A673 (cell line): ENCODE measurements at regions not wholly inside any gene's neighbourhood (a gene's known extent, or its start where the extent isn't known, plus 50 kb on each side); places are given as distances from the start of the nearest gene placed in this dataset.

Experiments used
- BruUV-seq: library from RNA; stranded (reverse); fragments of 400-500 nt; replicated peaks from 2 replicates; lab custom pipeline; 2021; lab: Mats Ljungman, UMichigan
- CTCF ChIA-PET: fragments of 300-600 bp; sonication (Branson Sonifier 250); formaldehyde crosslinking; loops from one replicate; lab custom pipeline; 2022; ENCODE audit warnings: antibody characterized with exemption; lab: Charles Lee
- POLR2A ChIA-PET: fragments of 300-600 bp; sonication (Branson Sonifier 250); formaldehyde crosslinking; loops from one replicate; lab custom pipeline; 2022; ENCODE audit warnings: antibody characterized with exemption; ENCODE audit not compliant: low non-redundant PET; lab: Charles Lee
- DNase-seq: peaks from one replicate; pipeline ENCODE4 v3.0.0-alpha.2; 2015; ENCODE audit warnings: low spot score
- H3K27ac ChIP-seq: fragments of 200-600 bp; sonication (generic); 2 replicates; pipeline ENCODE4 v1.5.1; 2016; ENCODE audit warnings: mixed run types, low read depth, mild to moderate bottlenecking, mixed read lengths, antibody characterized with exemption, low read length; ENCODE audit not compliant: poor library complexity, severe bottlenecking
- H3K27me3 ChIP-seq: fragments of 200-600 bp; sonication (generic); replicated peaks from 2 replicates; pipeline ENCODE4 v1.6.1; 2017; ENCODE audit warnings: mixed run types, low read depth, mild to moderate bottlenecking, mixed read lengths, antibody characterized with exemption, low read length; ENCODE audit not compliant: insufficient read depth, poor library complexity
- H3K36me3 ChIP-seq: fragments of 200-600 bp; sonication (generic); 2 replicates; pipeline ENCODE4 v1.6.1; 2016; ENCODE audit warnings: mixed run types, mild to moderate bottlenecking, mixed read lengths, antibody characterized with exemption, low read length; ENCODE audit not compliant: insufficient read depth, poor library complexity, severe bottlenecking
- H3K4me1 ChIP-seq: fragments of 200-600 bp; sonication (generic); 2 replicates; pipeline ENCODE4 v1.6.1; 2017; ENCODE audit warnings: mixed run types, mild to moderate bottlenecking, mixed read lengths, antibody characterized with exemption, low read length; ENCODE audit not compliant: insufficient read depth, poor library complexity, severe bottlenecking
- H3K4me3 ChIP-seq: fragments of 200-600 bp; sonication (generic); 2 replicates; pipeline ENCODE4 v1.5.1; 2016; ENCODE audit warnings: low read depth, mixed run types, mild to moderate bottlenecking, mixed read lengths, low read length; ENCODE audit not compliant: poor library complexity, severe bottlenecking
- H3K9me3 ChIP-seq: fragments of 200-600 bp; sonication (generic); 2 replicates; pipeline ENCODE4 v1.6.1; 2016; ENCODE audit warnings: mixed run types, low read depth, mild to moderate bottlenecking, mixed read lengths, antibody characterized with exemption, low read length; ENCODE audit not compliant: poor library complexity, severe bottlenecking
- EZH2 ChIP-seq: fragments of 200-600 bp; sonication (generic); IDR thresholded peaks from 2 replicates; pipeline ENCODE4 v1.6.1; 2017; ENCODE audit warnings: borderline replicate concordance, low read depth, mild to moderate bottlenecking, mixed read lengths, antibody characterized with exemption, low read length; ENCODE audit not compliant: poor library complexity, severe bottlenecking
- intact Hi-C: fragments of 100-400 bp; cut with micrococcal nuclease; formaldehyde crosslinking; loops from one replicate; pipeline ENCODE4 v1.10.0; 2022; ENCODE audit not compliant: unreplicated experiment
- TF ChIP-seq, protein P1 (sequence below): fragments of 300-800, 200-600 bp; sonication (generic); conservative IDR thresholded peaks from 2 replicates; pipeline ENCODE4 v1.5.1; 2017; ENCODE audit warnings: low read depth, mild to moderate bottlenecking, antibody characterized with exemption, low read length, moderate library complexity, mixed read lengths

DNA sequence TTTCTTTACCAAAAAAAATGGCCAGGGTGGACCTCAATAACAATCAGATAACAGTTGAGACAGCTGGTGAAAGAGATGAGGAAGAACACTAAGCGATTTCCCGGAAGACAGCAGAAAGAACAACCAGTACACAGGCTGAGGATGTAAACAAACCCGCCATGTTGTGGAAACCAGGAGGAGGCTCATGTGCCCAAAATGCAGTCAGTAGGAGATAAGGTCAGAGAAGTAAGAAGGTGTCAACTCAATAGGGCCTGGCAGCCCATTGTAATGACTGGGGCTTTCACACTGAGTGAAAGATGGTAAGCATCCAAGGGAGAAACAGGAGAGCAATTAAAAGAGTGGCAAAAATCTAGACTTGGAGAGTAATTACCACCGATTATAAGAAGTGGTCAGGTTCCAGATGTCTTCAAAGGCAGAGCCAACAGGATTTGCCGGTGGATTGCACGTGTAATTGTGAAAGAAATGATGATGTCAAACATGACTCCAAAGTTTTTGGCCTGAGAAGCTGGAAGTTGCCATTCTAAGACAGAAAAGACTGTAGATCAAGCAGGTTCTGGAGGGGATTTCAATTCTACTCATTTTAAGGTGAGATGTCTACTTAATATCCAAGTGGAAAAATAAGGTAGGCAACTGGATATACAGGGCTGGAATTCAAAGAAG lies 77.7 kb upstream of the CYP1B1 start:
- intact Hi-C loops = no loop called here
- H3K36me3 ChIP-seq = no peaks in the 10 kb centered on the region
- no peaks in the 10 kb centered on the region for H3K27me3 ChIP-seq
- CTCF ChIA-PET = no interaction called here
- H3K4me1 ChIP-seq = no peaks in the 10 kb centered on the region
- H3K4me3 ChIP-seq = no peak overlapping the region
- H3K9me3 ChIP-seq = no peaks in the 10 kb centered on the region
- TF ChIP-seq, protein P1, sequence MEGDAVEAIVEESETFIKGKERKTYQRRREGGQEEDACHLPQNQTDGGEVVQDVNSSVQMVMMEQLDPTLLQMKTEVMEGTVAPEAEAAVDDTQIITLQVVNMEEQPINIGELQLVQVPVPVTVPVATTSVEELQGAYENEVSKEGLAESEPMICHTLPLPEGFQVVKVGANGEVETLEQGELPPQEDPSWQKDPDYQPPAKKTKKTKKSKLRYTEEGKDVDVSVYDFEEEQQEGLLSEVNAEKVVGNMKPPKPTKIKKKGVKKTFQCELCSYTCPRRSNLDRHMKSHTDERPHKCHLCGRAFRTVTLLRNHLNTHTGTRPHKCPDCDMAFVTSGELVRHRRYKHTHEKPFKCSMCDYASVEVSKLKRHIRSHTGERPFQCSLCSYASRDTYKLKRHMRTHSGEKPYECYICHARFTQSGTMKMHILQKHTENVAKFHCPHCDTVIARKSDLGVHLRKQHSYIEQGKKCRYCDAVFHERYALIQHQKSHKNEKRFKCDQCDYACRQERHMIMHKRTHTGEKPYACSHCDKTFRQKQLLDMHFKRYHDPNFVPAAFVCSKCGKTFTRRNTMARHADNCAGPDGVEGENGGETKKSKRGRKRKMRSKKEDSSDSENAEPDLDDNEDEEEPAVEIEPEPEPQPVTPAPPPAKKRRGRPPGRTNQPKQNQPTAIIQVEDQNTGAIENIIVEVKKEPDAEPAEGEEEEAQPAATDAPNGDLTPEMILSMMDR = no peak
- TF ChIP-seq EZH2 = no peak
- no TSS peak for BruUV-seq
- H3K27ac ChIP-seq = no peak overlapping the region
- POLR2A ChIA-PET = no interaction called here
- DNase-seq = no peak

DNA sequence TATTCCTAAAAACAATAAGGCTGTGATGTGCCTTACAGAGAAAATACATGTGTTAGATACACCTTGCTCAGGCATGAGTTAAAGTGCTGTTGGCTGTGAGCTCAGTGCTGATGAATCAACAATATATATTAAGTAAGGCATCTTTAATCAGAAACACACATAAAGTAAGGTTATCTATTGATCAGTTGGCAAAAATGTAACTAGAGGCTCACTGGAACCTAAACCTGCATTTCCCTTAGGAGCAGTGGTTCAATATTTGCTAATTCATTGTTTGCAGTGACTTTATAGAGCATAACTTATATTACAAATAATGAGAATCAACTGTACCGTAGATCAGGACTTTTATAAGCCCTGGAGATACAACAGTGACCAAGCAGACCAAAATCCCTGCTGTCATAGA lies 77.0 kb upstream of the CYP1B1 start:
- intact Hi-C loops = no loop called here

DNA sequence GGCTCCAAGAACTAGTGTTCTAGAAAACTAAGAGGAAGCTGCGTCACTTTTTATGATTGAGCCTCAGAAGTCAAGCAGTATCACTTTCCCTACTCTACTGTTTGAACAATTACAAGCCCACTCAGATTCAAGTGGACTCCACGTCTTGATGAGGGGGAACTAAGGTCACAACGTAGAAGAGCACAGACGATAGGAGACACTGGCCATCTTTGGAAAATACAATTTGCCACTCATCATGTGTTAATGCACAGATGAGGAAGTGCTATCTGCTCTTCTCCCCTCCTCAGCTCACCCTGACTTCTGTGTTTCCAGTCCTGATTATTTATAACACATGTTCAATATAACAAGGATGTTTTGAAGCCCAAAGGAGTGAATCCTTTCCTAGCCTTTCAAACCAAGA lies 76.1 kb upstream of the CYP1B1 start:
- no peak for DNase-seq
- no TSS peak for BruUV-seq
- Histone ChIP-seq H3K27me3 (no peaks in the 10 kb centered on the region), H3K27ac (no peak overlapping the region), H3K36me3 (no peaks in the 10 kb centered on the region), H3K9me3 (no peaks in the 10 kb centered on the region), H3K4me1 (no peaks in the 10 kb centered on the region), H3K4me3 (no peak overlapping the region)
- ChIA-PET CTCF (no interaction called here), POLR2A (no interaction called here)
- TF ChIP-seq EZH2 = no peak
- TF ChIP-seq, protein P1 = no peak
- intact Hi-C loops = no loop called here

More for the DNA sequence above, 77.0 kb upstream of the CYP1B1 start:
- Histone ChIP-seq H3K27me3 (no peaks in the 10 kb centered on the region), H3K27ac (no peak overlapping the region), H3K9me3 (no peaks in the 10 kb centered on the region), H3K4me3 (no peak overlapping the region), H3K4me1 (no peaks in the 10 kb centered on the region), H3K36me3 (no peaks in the 10 kb centered on the region)
- DNase-seq = no peak
- ChIA-PET POLR2A (no interaction called here), CTCF (no interaction called here)
- BruUV-seq = no TSS peak
- no peak for TF ChIP-seq EZH2

DNA sequence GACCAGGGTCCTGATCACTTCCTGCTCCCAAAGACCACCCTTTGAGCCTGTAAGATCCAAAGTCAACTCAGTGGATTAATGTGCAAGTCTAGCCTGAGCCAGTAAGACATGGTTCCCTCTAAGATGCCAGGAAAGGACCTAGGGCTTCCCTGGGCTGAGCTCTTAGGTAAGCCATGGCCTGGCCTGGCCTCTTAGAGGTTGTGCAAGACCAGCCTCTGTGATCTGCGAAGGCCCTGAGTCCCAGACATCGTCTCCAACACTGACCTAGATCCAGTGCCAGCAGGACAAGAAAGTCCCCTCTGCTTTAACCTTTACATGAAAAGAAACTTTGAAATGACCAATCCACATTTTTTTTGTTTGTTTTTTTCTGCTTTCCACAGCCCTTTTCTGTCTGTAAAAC lies 73.6 kb upstream of the CYP1B1 start:
- no peaks in the 10 kb centered on the region for H3K9me3 ChIP-seq
- H3K4me3 ChIP-seq = no peak overlapping the region
- H3K4me1 ChIP-seq = no peaks in the 10 kb centered on the region
- intact Hi-C loops = no loop called here
- no peak overlapping the region for H3K27ac ChIP-seq
- no peak for DNase-seq
- no peak for TF ChIP-seq EZH2
- TF ChIP-seq, protein P1 = no peak
- BruUV-seq = no TSS peak
- no peaks in the 10 kb centered on the region for H3K36me3 ChIP-seq
- ChIA-PET POLR2A (no interaction called here), CTCF (no interaction called here)
- no peaks in the 10 kb centered on the region for H3K27me3 ChIP-seq
